WERI-Rb-1 (cell line): ENCODE measurements at regions not wholly inside any gene's neighbourhood (a gene's known extent, or its start where the extent isn't known, plus 50 kb on each side); places are given as distances from the start of the nearest gene placed in this dataset.
"Not testable (repeated sequence)": the region's sequence is repeated elsewhere in the genome, so short reads cannot be mapped to it uniquely, and the experiment has no call there.

Experiments
- DNase-seq: peaks from one replicate; pipeline ENCODE4 v3.0.0-alpha.2; 2020
- H3K27ac ChIP-seq: fragments of 250-450 bp; sonication (Bioruptor Pico); 2 replicates; pipeline ENCODE4 v1.5.1; 2020; ENCODE audit warnings: mild to moderate bottlenecking, moderate library complexity
- H3K27me3 ChIP-seq: fragments of 250-450 bp; sonication (Bioruptor Pico); 2 replicates; pipeline ENCODE4 v1.5.1; 2021; ENCODE audit warnings: mild to moderate bottlenecking, low read depth, moderate library complexity; ENCODE audit not compliant: insufficient read depth, severe bottlenecking
- H3K36me3 ChIP-seq: fragments of 250-450 bp; sonication (Bioruptor Pico); 2 replicates; pipeline ENCODE4 v1.5.1; 2020; ENCODE audit warnings: mild to moderate bottlenecking, moderate library complexity
- H3K4me3 ChIP-seq: 2 replicates; pipeline ENCODE4 v1.5.1; 2011; ENCODE audit warnings: low read depth, mild to moderate bottlenecking, control low read depth, low read length
- H3K9me3 ChIP-seq: fragments of 250-450 bp; sonication (Bioruptor Pico); 2 replicates; pipeline ENCODE4 v1.5.1; 2021; ENCODE audit warnings: mild to moderate bottlenecking, moderate library complexity; ENCODE audit not compliant: severe bottlenecking
- CTCF ChIP-seq: IDR thresholded peaks from 2 replicates; pipeline ENCODE4 v1.5.1; 2011; ENCODE audit warnings: low read depth, mild to moderate bottlenecking, control low read depth, inconsistent platforms, low read length

DNA sequence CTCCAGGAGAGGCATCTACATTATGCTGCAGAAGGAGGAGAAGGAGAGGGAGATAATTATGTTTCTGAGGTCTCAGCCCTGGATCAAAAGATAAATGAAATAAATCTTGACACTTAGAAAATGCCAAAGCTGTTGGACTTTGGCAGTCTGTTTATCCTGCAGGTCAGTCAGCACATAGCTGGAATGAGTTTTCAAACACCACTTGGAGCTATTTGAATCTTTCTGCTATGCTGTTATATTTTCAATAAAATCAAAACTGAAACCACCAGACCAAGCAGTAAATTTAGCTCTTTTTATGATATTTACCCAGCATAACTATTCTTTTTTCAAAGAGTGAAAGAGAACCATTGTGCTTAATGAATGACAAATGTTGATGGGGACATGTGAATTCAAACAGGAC lies 505.1 kb upstream of the ITGA1 start:
- no peak for TF ChIP-seq CTCF
- Histone ChIP-seq H3K9me3 (no peaks in the 10 kb centered on the region), H3K36me3 (no peaks in the 10 kb centered on the region), H3K4me3 (no peak overlapping the region), H3K27ac (no peak overlapping the region), H3K27me3 (no peaks in the 10 kb centered on the region)
- DNase-seq: no peak

DNA sequence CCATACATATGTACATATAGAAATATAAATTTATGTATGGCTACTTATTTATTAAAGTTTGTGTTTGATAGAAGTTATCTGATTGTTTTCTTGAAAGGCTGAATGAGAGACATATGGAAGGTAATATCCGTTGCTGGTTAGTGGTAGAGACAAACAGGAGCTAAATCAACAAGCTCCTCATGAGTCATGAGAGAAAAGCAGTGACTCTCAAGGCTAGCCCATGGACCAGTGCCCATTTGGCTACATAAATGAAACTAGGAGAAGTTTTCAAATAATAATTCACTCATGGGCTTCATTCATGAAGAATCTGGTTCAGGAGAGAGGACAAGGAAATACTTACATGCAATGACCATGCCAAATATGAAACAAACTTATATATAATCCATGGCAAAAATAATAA lies 504.5 kb upstream of the ITGA1 start:
- H3K36me3 ChIP-seq: no peaks in the 10 kb centered on the region
- H3K27me3 ChIP-seq: no peaks in the 10 kb centered on the region
- no peak overlapping the region for H3K27ac ChIP-seq
- DNase-seq: no peak
- TF ChIP-seq CTCF: no peak
- H3K9me3 ChIP-seq: no peaks in the 10 kb centered on the region
- H3K4me3 ChIP-seq: no peak overlapping the region

- Histone ChIP-seq H3K27me3 (no peaks in the 10 kb centered on the region), H3K4me3 (no peak overlapping the region), H3K27ac (no peak overlapping the region), H3K9me3 (peaks cover 11% of the 10 kb centered on the region), H3K36me3 (no peaks in the 10 kb centered on the region)
- TF ChIP-seq CTCF: no peak
- DNase-seq: no peak
Measured at GRCh38 chr5:52300703-52301372, 486.9 kb upstream of the ITGA1 start.

- H3K27me3 ChIP-seq, H3K36me3 ChIP-seq, H3K27ac ChIP-seq, H3K4me3 ChIP-seq: not testable (repeated sequence)
- DNase-seq: peak; percentile 11
- H3K9me3 ChIP-seq: peaks cover 11% of the 10 kb centered on the region
Measured at GRCh38 chr5:52304816-52305215, 482.9 kb upstream of the ITGA1 start.

DNA sequence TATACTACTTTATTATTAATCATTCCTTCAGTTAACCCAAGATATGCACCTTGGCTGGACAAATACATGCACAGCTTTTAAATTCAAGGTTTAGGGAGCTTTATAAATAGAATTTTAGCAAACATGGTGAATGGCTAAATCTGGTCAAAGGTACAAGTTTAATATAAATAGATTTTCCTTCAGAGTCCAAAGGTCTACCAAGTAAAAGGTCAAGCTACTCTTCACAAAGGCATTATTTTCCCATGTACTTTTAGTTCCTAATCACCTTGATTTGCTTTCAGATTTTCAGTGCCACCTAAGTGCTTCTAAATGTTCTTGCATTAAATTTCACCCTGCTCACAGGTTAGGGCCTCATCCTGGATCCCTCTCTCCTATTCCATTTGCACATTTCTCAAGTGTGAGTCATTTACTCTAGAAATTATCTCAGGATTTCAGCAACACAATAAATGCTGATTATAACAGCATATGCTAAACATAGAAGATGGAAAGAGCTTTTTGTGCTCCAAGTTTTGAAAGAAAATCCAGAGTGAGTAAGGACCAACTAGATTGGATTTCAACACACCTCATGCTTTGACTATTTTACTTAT lies 459.4 kb upstream of the ITGA1 start:
- Histone ChIP-seq H3K36me3 (no peaks in the 10 kb centered on the region), H3K27ac (no peak overlapping the region), H3K9me3 (no peaks in the 10 kb centered on the region), H3K4me3 (no peak overlapping the region), H3K27me3 (no peaks in the 10 kb centered on the region)
- DNase-seq: no peak
- TF ChIP-seq CTCF: no peak

DNA sequence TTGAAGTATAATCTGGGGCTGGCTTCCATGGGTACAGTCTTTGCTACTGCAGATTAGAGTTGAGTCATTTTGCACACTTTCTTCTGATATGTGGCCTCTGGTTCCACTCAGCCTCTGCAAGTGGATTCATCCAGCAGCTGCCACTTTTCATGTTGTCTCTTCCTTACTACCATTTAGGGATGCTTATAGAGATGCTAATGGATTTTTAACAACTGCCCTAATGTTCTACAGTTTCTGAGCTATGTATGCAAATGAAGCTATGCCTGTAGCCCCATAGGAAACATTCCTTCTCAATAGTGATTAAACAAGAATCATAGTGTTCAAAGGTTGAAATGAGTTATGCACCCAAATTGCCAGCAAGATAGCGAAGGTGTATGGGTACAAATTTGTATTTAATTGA lies 456.0 kb upstream of the ITGA1 start:
- H3K36me3 ChIP-seq: no peaks in the 10 kb centered on the region
- TF ChIP-seq CTCF: no peak
- H3K27me3 ChIP-seq: no peaks in the 10 kb centered on the region
- H3K27ac ChIP-seq: no peak overlapping the region
- DNase-seq: no peak
- H3K4me3 ChIP-seq: no peak overlapping the region
- H3K9me3 ChIP-seq: no peaks in the 10 kb centered on the region
